ENCODE measurements at regions not wholly inside any gene's neighbourhood (a gene's known extent, or its start where the extent isn't known, plus 50 kb on each side); places are given as distances from the start of the nearest gene placed in this dataset.
A peak's percentile ranks its signal among the peaks of the same experiment; 100 is the strongest.
"Not testable (repeated sequence)": the region's sequence is repeated elsewhere in the genome, so short reads cannot be mapped to it uniquely, and the experiment has no call there.

DNA sequence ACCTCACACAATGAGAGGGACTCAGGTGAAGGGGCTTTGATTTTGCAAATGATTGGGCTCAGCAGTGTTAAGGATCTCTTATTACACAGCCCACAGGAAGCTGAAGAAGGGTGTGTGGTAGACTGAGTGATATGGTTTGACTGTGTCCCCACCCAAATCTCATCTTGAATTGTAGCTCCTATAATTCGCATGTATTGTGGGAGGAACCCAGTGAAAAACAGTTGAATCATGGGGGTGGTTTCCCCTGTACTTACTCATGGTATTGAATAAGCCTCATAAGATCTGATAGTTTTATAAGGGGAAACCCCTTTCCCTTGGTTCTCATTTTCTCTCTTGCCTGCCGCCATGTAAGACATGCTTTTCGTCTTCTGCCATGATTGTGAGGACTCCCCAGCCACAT lies 132.5 kb upstream of the FBXL7 start:
- DNase-seq (ENCODE audit: extremely low read depth, low read depth), result no peak
- H3K4me3 ChIP-seq (replicated peaks; ENCODE audit: low read depth, low read length), result no peak overlapping the region
- TF ChIP-seq, protein P1, sequence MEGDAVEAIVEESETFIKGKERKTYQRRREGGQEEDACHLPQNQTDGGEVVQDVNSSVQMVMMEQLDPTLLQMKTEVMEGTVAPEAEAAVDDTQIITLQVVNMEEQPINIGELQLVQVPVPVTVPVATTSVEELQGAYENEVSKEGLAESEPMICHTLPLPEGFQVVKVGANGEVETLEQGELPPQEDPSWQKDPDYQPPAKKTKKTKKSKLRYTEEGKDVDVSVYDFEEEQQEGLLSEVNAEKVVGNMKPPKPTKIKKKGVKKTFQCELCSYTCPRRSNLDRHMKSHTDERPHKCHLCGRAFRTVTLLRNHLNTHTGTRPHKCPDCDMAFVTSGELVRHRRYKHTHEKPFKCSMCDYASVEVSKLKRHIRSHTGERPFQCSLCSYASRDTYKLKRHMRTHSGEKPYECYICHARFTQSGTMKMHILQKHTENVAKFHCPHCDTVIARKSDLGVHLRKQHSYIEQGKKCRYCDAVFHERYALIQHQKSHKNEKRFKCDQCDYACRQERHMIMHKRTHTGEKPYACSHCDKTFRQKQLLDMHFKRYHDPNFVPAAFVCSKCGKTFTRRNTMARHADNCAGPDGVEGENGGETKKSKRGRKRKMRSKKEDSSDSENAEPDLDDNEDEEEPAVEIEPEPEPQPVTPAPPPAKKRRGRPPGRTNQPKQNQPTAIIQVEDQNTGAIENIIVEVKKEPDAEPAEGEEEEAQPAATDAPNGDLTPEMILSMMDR (IDR thresholded peaks at IDR 0.05; ENCODE audit: low read depth, low read length, missing control alignments), result no peak

DNA sequence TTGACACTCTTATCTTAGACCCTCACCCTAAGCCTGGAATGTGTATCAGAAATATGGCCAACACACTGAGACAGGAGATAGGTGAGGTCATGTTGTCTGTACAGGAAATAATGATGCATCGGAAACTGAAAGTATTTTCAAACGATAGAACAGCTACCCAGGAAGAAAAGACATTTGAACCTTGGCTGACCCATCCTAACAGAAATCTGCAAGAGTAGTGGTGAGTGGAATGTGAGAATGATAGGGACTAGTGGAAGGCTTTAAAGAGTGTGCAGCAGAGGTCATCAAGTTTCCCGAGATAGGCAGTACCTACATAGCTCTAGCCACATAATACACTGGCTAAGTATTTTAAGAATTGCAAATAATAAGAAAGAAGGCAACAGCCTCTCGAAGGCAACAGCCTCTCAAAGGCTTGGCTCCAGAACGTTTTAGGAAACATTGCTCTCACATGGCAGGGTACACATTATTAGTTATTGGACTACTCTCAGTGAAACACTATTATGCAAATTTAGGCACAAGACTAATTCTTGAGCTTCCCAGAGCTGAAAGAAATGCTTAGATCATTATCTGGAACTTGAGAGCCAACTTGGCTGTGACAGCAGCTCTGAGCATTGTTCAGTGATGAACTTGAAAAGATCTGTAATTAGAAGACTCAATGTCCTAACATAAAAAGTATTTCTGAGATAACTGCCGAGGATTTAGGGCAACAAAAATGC lies 133.1 kb upstream of the FBXL7 start:
- TF ChIP-seq, protein P1 (IDR thresholded peaks at IDR 0.05; ENCODE audit: low read depth, low read length, missing control alignments), result no peak
- no peak overlapping the region for H3K4me3 ChIP-seq (replicated peaks; ENCODE audit: low read depth, low read length)
- no peak for DNase-seq (ENCODE audit: extremely low read depth, low read depth)

DNA sequence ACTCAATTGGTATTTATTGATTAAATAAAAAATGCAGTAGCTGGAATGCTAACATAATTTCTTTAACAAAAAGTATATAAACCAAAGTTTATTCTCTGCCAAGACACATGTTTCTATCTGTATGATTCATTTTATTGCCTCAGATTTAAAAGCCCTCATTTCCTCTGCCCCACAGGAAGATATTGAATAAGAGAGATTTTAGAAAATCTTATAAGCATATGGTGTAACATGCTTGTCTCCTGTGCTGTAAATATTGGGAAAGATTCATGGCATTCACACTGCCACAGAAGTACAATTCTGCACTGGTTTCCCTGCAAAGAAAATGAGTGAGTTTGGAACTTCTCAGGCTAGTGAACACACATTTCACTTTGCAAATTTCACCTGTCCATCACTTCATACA lies 134.9 kb upstream of the FBXL7 start:
- no peak for DNase-seq (ENCODE audit: extremely low read depth, low read depth)
- TF ChIP-seq, protein P1 (IDR thresholded peaks at IDR 0.05; ENCODE audit: low read depth, low read length, missing control alignments), result no peak
- no peak overlapping the region for H3K4me3 ChIP-seq (replicated peaks; ENCODE audit: low read depth, low read length)

DNA sequence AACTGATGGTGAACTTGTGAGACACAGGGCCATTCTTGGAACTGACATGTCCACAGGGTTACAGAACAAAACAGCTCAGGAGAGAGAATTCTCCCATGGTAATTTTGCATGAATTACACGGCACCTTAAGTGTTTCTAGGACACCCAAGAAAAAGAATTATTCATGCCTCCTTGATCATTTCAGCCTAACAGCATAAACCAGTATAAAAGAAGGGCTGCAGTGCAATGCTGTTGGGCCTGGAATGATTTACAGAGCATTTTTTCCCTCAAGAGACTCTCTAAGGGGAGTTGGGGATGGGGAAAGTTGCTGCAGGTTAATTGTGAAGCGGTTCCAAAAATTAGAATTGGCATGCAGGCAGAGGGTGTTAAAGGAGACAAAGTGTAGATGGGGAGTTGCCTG lies 136.4 kb upstream of the FBXL7 start:
- H3K4me3 ChIP-seq (replicated peaks; ENCODE audit: low read depth, low read length), result no peak overlapping the region
- DNase-seq (ENCODE audit: extremely low read depth, low read depth), result no peak
- TF ChIP-seq, protein P1 (IDR thresholded peaks at IDR 0.05; ENCODE audit: low read depth, low read length, missing control alignments), result no peak

DNA sequence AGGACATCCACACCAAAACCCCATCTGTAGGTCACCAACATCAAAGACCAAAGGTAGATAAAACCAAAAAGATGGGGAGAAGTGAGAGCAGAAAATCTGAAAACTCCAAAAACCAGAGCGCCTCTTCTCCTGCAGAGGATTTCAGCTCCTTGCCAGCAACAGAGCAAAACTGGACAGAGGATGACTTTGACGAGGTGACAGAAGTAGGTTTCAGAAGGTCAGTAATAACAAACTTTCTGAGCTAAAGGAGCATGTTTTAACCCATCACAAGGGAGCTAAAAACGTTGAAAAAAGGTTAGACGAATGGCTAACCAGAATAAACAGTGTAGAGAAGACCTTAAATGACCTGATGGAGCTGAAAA lies 142.9 kb upstream of the FBXL7 start:
- DNase-seq (ENCODE audit: extremely low read depth, low read depth); H3K4me3 ChIP-seq (replicated peaks; ENCODE audit: low read depth, low read length): not testable (repeated sequence)

DNA sequence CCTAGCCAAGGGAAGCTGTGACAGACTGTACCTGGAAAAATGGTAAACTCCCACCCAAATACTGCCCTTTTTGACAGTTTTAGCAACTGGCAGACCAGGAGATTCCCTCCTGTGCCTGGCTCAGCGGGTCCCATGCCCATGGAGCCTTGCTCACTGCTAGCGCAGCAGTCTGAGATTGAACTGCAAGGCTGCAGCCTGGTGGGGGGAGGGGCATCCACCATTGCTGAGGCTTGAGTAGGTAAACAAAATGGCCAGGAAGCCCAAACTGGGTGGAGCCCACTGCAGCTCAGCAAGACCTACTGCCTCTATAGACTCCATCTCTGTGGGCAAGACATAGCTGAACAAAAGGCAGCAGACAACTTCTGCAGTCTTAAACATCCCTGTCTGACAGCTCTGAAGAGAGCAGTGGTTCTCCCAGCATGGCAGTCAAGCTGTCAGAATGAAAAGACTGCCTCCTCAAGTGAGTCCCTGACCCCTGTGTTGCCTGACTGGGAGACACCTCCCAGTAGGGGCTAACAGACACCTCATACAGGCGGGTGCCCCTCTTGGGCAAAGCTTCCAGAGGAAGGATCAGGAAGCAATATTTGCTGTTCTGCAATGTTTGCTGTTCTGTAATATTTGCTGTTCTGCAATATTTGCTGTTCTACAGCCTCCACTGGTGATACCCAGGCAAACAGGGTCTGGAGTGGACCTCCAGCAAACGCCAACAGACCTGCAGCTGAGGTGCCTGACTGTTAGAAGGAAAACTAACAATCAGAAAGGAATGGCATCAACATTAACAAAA lies 143.5 kb upstream of the FBXL7 start:
- H3K4me3 ChIP-seq (replicated peaks; ENCODE audit: low read depth, low read length); DNase-seq (ENCODE audit: extremely low read depth, low read depth): not testable (repeated sequence)

DNA sequence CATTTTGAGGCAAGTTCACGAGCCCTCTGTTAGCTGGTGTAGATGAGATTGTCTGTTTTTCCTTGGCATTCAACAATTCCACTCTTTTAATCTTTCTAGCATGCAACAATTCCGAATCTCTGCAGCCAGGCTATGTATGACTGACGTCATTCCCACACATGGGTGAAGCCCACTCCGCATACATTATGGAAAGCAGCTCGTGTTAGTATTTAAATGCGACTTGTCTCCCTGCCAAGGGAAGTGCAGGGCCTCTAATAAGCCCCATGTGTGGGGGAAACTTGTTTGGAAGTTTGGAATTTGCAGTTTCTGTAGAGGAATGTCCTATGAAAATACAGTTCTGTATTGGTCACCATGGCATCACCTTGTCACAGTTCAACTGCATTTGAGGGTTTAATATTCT lies 146.0 kb upstream of the FBXL7 start:
- TF ChIP-seq, protein P1 (IDR thresholded peaks at IDR 0.05; ENCODE audit: low read depth, low read length, missing control alignments), result no peak
- peak; percentile 33 for DNase-seq (ENCODE audit: extremely low read depth, low read depth)

More for the DNA sequence above, 146.0 kb upstream of the FBXL7 start:
- H3K4me3 ChIP-seq (replicated peaks; ENCODE audit: low read depth, low read length), result no peak overlapping the region
